SK-N-MC (cell line): ENCODE measurements at regions not wholly inside any gene's neighbourhood (a gene's known extent, or its start where the extent isn't known, plus 50 kb on each side); places are given as distances from the start of the nearest gene placed in this dataset.

Experiments used
- EZH2 ChIP-seq: fragments of 200-600 bp; sonication (generic); IDR thresholded peaks from one replicate; pipeline ENCODE4 v1.6.1; 2017; ENCODE audit warnings: antibody characterized with exemption
- FOXP2 ChIP-seq: optimal IDR thresholded peaks from 2 replicates; pipeline ENCODE3; 2011; ENCODE audit warnings: mild to moderate bottlenecking, moderate library complexity; ENCODE audit not compliant: insufficient read depth; ENCODE audit errors: extremely low read length, control extremely low read depth
- POLR2AphosphoS5 ChIP-seq: IDR thresholded peaks from 2 replicates; pipeline ENCODE4 v1.6.1; 2012; ENCODE audit warnings: mild to moderate bottlenecking, low read depth, low read length, borderline replicate concordance

GRCh38 chr7:63521-64021 lies 128.8 kb upstream of the FAM20C start:
- TF ChIP-seq POLR2AphosphoS5 (no peak), EZH2 (no peak), FOXP2 (no peak)
